ENCODE measurements at regions not wholly inside any gene's neighbourhood (a gene's known extent, or its start where the extent isn't known, plus 50 kb on each side); places are given as distances from the start of the nearest gene placed in this dataset.

GRCh38 chr9:16102154-16102553 is 549.3 kb downstream of the CCDC171 start:
- H3K4me1 Mint-ChIP-seq (ENCODE audit: unreplicated experiment) = peaks cover 3% of the 10 kb centered on the region

GRCh38 chr9:16103620-16104397 is 551.0 kb downstream of the CCDC171 start:
- Mint-ChIP-seq H3K9me3 (ENCODE audit: unreplicated experiment) (no peaks in the 10 kb centered on the region), H3K4me1 (ENCODE audit: unreplicated experiment) (peaks cover 3% of the 10 kb centered on the region), H3K27me3 (ENCODE audit: unreplicated experiment) (peaks cover 2% of the 10 kb centered on the region), H3K36me3 (ENCODE audit: low read depth, unreplicated experiment) (no peaks in the 10 kb centered on the region), H3K27ac (ENCODE audit: unreplicated experiment) (no peak overlapping the region), H3K4me3 (ENCODE audit: unreplicated experiment) (no peak overlapping the region)
- TF ChIP-seq, protein P1, sequence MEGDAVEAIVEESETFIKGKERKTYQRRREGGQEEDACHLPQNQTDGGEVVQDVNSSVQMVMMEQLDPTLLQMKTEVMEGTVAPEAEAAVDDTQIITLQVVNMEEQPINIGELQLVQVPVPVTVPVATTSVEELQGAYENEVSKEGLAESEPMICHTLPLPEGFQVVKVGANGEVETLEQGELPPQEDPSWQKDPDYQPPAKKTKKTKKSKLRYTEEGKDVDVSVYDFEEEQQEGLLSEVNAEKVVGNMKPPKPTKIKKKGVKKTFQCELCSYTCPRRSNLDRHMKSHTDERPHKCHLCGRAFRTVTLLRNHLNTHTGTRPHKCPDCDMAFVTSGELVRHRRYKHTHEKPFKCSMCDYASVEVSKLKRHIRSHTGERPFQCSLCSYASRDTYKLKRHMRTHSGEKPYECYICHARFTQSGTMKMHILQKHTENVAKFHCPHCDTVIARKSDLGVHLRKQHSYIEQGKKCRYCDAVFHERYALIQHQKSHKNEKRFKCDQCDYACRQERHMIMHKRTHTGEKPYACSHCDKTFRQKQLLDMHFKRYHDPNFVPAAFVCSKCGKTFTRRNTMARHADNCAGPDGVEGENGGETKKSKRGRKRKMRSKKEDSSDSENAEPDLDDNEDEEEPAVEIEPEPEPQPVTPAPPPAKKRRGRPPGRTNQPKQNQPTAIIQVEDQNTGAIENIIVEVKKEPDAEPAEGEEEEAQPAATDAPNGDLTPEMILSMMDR (IDR thresholded peaks at IDR 0.05; ENCODE audit: unreplicated experiment) = no peak
- DNase-seq (ENCODE audit: low spot score) = no peak

More at GRCh38 chr9:16102154-16102553, 549.3 kb downstream of the CCDC171 start:
- TF ChIP-seq, protein P1 (IDR thresholded peaks at IDR 0.05; ENCODE audit: unreplicated experiment) = no peak
- Mint-ChIP-seq H3K9me3 (ENCODE audit: unreplicated experiment) (no peaks in the 10 kb centered on the region), H3K4me3 (ENCODE audit: unreplicated experiment) (no peak overlapping the region), H3K27ac (ENCODE audit: unreplicated experiment) (no peak overlapping the region), H3K36me3 (ENCODE audit: low read depth, unreplicated experiment) (no peaks in the 10 kb centered on the region), H3K27me3 (ENCODE audit: unreplicated experiment) (peaks cover 2% of the 10 kb centered on the region)
- no peak for DNase-seq (ENCODE audit: low spot score)

GRCh38 chr9:16105168-16106020 is 552.6 kb downstream of the CCDC171 start:
- H3K4me3 Mint-ChIP-seq (ENCODE audit: unreplicated experiment) = no peak overlapping the region
- no peak for DNase-seq (ENCODE audit: low spot score)
- TF ChIP-seq, protein P1 (IDR thresholded peaks at IDR 0.05; ENCODE audit: unreplicated experiment) = no peak
- H3K27me3 Mint-ChIP-seq (ENCODE audit: unreplicated experiment) = peaks cover 2% of the 10 kb centered on the region
- H3K9me3 Mint-ChIP-seq (ENCODE audit: unreplicated experiment) = no peaks in the 10 kb centered on the region
- no peak overlapping the region for H3K27ac Mint-ChIP-seq (ENCODE audit: unreplicated experiment)
- H3K36me3 Mint-ChIP-seq (ENCODE audit: low read depth, unreplicated experiment) = no peaks in the 10 kb centered on the region
- no peaks in the 10 kb centered on the region for H3K4me1 Mint-ChIP-seq (ENCODE audit: unreplicated experiment)

DNA sequence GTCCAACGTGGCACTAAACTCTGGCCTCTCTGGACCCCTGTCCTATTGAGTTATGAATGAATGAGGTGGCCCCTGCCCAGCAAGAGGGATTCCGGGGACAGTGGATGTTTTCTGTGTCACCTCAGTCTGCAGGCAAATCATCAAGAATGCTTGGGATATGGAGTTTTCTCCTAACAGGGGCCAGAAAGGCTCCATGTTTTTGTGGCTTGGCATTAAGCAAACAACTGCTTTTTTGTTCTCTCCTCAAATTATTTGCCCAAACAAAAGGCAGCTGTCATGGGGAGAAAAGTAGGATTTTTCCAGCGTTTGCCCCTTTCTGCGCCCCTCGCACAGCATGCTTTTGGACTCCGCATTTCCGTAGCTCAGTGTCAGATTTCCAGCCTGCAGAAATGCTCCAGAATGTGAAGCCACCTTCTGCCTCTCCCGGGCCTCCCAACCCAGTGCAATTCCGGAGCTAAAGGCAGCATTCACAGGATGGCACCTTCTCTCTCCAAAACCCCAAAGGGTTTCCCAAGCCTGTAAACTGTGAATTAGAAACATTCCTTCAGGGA is 553.3 kb downstream of the CCDC171 start:
- Mint-ChIP-seq H3K27ac (ENCODE audit: unreplicated experiment) (no peak overlapping the region), H3K4me3 (ENCODE audit: unreplicated experiment) (no peak overlapping the region), H3K4me1 (ENCODE audit: unreplicated experiment) (no peaks in the 10 kb centered on the region), H3K27me3 (ENCODE audit: unreplicated experiment) (peaks cover 2% of the 10 kb centered on the region), H3K36me3 (ENCODE audit: low read depth, unreplicated experiment) (no peaks in the 10 kb centered on the region), H3K9me3 (ENCODE audit: unreplicated experiment) (no peaks in the 10 kb centered on the region)
- TF ChIP-seq, protein P1 (IDR thresholded peaks at IDR 0.05; ENCODE audit: unreplicated experiment) = no peak
- no peak for DNase-seq (ENCODE audit: low spot score)

Data from endothelial cell (in vitro differentiated cells).